Activated T-cell treated with anti-CD3 and anti-CD28 coated beads for 48 hours (primary cell): ENCODE measurements at regions not wholly inside any gene's neighbourhood (a gene's known extent, or its start where the extent isn't known, plus 50 kb on each side); places are given as distances from the start of the nearest gene placed in this dataset.

Source experiments
- DNase-seq: peaks from one replicate; pipeline ENCODE4 v3.0.0-alpha.2; 2020; ENCODE audit warnings: low read depth

- DNase-seq = no peak
Measured at GRCh38 chr6:8525370-8525769, 90.0 kb upstream of the SLC35B3 start.

- DNase-seq = no peak
Measured at GRCh38 chr6:8513174-8513573, 77.8 kb upstream of the SLC35B3 start.

GRCh38 chr6:8507286-8507685 lies 71.9 kb upstream of the SLC35B3 start:
- DNase-seq = no peak

GRCh38 chr6:8506126-8506525 lies 70.8 kb upstream of the SLC35B3 start:
- DNase-seq = no peak

- no peak for DNase-seq
Measured at GRCh38 chr6:8499540-8499939, 64.2 kb upstream of the SLC35B3 start.

- no peak for DNase-seq
Measured at GRCh38 chr6:8494730-8495129, 59.4 kb upstream of the SLC35B3 start.

GRCh38 chr6:8492536-8493133 lies 57.3 kb upstream of the SLC35B3 start:
- DNase-seq = no peak
